Fibroblast of the conjunctiva (primary cell): ENCODE measurements at regions not wholly inside any gene's neighbourhood (a gene's known extent, or its start where the extent isn't known, plus 50 kb on each side); places are given as distances from the start of the nearest gene placed in this dataset.
"Not testable (repeated sequence)": the region's sequence is repeated elsewhere in the genome, so short reads cannot be mapped to it uniquely, and the experiment has no call there.

Experiments
- DNase-seq: peaks from one replicate; pipeline ENCODE4 v3.0.0-alpha.2; 2010; ENCODE audit warnings: low read depth

GRCh38 chr3:177476921-177477435 is 279.7 kb upstream of the TBL1XR1 start:
- no peak for DNase-seq

GRCh38 chr3:177478170-177478867 is 281.0 kb upstream of the TBL1XR1 start:
- peak; percentile 99 for DNase-seq

GRCh38 chr3:177479630-177480029 is 282.3 kb upstream of the TBL1XR1 start:
- no peak for DNase-seq

GRCh38 chr3:177481329-177481728 is 284.0 kb upstream of the TBL1XR1 start:
- DNase-seq = no peak

GRCh38 chr3:177482048-177482691 is 284.9 kb upstream of the TBL1XR1 start:
- no peak for DNase-seq

- DNase-seq = no peak
Observed at GRCh38 chr3:177483182-177483967, 286.1 kb upstream of the TBL1XR1 start.

GRCh38 chr3:177484206-177484605 is 286.9 kb upstream of the TBL1XR1 start:
- DNase-seq = no peak

GRCh38 chr3:177484926-177485325 is 287.6 kb upstream of the TBL1XR1 start:
- DNase-seq = no peak

GRCh38 chr3:177487635-177488186 is 290.4 kb upstream of the TBL1XR1 start:
- DNase-seq = no peak

GRCh38 chr3:177488740-177489139 is 291.5 kb upstream of the TBL1XR1 start:
- no peak for DNase-seq

- DNase-seq = no peak
Observed at GRCh38 chr3:177490626-177491025, 293.3 kb upstream of the TBL1XR1 start.

- no peak for DNase-seq
Observed at GRCh38 chr3:177491296-177492032, 294.2 kb upstream of the TBL1XR1 start.

- no peak for DNase-seq
Observed at GRCh38 chr3:177493091-177493490, 295.8 kb upstream of the TBL1XR1 start.

GRCh38 chr3:177494216-177494615 is 296.9 kb upstream of the TBL1XR1 start:
- no peak for DNase-seq

GRCh38 chr3:177495566-177495965 is 298.3 kb upstream of the TBL1XR1 start:
- no peak for DNase-seq

- DNase-seq = peak; percentile 29
Observed at GRCh38 chr3:177498037-177498857, 301.0 kb upstream of the TBL1XR1 start.

GRCh38 chr3:177499039-177499438 is 301.8 kb upstream of the TBL1XR1 start:
- DNase-seq = not testable (repeated sequence)

- no peak for DNase-seq
Observed at GRCh38 chr3:177499779-177500423, 302.6 kb upstream of the TBL1XR1 start.

GRCh38 chr3:177510693-177511216 is 313.5 kb upstream of the TBL1XR1 start:
- DNase-seq = no peak
